Forelimb muscle (tissue), 1 donor: ENCODE measurements at regions not wholly inside any gene's neighbourhood (a gene's known extent, or its start where the extent isn't known, plus 50 kb on each side); places are given as distances from the start of the nearest gene placed in this dataset.

ENCODE experiments used
- DNase-seq: peaks from one replicate; pipeline ENCODE4 v3.0.0-alpha.2; 2013; ENCODE audit warnings: low read depth

DNA sequence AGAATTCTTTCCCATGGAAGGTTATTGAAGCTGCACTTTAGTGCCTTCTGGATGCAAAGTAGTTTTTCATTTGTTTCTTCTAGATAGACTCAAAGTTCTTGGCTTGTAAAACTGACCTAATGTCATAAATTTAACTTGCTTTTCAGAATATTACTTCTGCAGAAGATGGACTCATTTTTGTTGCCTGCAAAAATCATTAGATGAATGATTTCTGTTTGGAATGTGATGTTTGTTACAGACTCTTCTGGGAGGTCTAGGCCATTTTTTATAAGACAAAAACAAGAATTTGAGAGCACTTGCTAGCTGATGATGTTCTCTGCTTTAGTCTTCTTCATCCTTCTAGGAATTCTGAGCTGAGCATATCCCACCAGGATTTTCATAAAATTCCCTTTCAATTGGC lies 308.6 kb upstream of the GIMD1 start:
- peak; percentile 29 for DNase-seq

DNA sequence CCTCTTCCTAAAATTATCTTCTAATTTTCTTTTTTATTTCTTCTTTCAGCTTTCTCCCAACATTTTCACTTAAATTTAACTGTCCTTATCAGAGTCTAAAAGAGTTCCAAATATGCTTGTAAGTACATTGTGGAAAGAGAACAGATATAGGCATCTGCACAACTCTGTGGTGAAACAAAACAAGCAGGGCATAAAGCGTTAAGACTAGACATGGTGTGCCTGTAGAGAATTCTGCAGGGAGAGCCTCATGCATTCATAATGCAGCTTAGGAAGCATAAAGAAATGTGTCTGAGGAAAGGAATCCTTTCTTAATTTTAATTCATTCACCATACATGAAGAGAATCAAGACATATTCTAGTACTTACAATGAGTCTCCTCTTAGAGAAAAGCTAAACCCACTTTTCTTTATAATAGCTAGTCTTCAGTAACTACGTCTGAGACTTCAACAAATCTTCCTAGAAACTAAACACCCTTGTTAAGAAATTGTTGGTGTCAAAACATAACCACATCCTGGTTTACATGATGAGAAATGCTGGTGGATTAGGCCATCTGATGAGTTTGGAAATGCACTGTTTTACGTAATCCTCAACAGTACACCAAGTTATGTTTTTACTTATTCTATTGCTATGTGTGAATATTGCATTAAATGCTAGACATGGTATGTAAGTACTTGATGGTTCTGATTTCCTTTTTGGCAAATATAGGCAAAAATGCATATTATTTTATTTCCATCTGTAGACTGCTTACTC lies 307.8 kb upstream of the GIMD1 start:
- no peak for DNase-seq

DNA sequence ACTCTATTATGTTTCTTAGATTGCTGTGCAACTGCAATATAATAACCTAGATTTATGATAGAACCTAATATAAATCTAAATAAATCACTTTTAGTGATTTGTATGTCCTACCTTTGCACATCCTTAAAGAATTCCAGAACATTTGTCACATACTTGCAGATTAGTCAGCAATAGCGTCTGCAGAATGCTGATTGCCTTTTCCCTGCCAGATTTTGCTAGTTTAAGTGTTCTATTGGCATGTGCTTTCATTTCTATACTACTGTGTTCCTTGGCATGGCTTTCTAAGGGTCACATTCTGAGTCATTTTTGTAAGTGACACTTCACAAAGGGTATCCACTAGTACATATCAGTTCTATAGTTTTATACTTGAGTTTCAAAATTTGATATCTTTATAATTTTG lies 303.1 kb upstream of the GIMD1 start:
- no peak for DNase-seq

DNA sequence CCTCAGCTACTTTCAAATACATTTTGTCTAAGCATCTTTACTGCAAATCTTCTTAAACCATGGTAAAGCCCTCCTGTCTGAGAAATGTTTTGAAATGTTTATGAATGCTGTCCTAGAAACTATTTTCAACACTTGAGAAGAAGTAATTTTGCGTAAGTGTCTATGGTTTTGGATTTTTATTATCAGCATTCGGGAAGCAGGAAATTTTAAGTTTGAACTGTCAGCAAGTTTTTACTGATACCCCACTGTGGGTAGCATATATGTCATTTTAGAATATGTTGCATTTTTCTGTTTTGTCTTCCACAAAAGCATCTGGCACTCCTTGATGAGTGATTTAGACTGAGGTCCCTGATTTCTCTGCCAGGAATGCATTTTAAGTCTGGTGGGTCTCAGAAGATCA lies 302.4 kb upstream of the GIMD1 start:
- no peak for DNase-seq

DNA sequence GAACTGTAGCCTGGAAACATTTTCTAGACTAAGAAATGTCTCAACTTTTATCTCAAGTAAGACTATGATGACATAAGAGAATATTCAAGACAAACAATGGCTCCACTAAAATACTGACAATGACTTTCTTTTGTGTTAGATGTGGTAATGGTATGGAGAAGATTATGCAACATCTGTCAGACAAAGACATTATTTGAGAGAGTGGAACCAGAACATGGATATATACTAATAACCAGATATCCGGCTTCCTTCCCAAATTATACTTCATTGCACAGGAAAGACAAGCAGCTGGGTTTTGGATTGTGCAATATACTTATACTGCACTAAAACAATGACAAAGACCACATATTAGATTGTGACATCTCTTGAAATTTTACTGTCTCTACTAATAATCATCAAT lies 290.8 kb upstream of the GIMD1 start:
- DNase-seq: no peak

DNA sequence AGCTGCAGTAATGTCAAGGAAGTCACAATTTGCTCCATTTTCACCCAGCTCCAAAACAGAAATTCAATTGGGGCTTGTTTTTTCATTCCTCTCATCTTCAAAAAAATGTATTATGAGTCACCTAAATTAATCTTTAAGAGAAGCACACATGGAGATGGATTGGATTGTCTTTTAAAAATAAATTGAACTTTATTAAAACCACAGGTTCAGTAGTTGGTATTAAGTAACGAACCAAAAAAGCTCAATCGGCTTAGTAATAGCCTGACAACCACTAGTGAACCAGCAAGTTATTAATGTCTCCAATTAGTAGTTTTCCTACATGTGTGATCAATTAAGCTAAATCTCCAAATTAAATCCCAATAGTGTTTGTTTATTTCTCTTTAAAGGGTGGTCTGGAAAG lies 283.5 kb upstream of the GIMD1 start:
- no peak for DNase-seq

DNA sequence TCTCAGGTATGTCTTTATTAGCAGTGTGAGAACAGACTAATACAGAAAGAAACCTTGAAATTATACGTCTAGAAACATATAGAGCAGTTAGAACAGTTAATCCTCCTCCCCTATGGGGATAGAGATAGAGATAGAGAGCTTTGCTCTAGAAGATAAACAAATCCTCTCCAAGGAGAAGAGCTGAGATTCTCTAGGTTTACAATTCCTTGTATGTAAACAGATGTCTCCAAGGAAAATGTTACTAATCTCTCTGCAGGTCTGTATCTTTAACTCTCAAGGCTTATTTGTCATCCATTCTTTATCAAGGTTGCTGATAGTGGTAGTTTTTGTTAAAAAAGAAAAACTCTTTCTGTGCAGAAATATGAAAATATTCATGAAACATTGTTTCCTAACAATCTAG lies 282.1 kb upstream of the GIMD1 start:
- DNase-seq: no peak

DNA sequence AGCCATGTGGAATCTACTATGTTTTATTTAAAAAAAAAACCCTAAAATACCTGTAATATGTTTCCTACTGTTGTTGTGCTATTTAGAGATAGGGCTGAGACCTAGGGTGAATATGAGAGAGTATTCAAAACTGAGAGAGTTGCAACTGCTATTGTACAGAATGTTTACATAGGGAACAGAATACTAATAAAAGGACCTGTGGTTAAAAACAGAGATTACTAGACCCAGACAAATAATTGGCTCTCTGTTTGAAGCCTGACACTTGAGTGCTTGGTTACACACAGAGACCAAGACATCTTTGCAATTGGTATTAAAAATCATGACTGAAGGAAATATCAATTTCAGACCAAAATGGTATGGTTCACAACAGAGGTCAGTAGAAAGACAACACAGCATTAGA lies 278.9 kb upstream of the GIMD1 start:
- no peak for DNase-seq

DNA sequence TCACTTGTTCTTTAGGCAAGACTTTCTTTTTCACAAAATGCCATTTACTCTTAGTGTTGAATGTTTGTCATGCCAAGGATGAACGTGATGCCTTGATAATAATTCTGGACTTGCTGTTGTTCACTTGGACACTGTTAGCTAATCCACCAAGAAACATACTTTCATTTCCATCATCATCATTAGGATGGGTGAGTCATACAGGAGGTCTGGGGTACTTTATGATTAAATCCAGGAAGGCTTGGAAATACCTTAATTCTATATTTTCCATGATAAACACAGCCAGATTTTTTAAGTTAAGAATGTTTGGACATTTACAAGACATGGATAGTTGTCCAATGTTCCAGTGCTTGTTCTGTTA lies 260.7 kb upstream of the GIMD1 start:
- no peak for DNase-seq

DNA sequence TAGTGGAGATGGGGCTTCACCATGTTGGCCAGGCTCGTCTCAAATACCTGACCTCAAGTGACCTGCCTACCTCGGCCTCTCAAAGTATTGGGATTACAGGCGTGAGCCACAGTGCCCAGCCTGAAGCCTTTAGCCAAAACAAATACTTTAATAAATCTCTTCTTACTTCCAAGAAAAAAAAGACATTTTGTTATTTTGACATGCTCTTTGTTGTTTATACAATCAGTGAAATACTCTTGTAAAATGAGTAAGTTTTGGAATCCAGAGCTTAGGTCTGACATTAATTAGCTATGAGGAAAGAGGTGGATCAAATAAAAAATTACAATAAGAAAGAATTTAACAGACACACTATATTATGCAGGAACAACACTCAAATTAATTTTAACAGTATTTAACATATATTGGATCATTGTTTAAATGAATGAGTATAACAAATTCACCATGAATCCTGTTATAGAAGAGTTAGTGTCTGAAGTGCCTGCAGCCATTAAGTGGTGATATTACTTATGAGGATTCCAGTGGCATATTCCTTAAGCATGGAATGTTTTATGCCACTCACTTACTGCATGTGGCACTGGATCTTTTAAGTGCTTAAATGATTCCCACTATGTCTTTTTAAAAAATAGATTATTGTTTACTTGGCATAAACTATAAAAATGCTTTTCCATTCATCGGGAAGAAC lies 260.1 kb upstream of the GIMD1 start:
- DNase-seq: no peak

DNA sequence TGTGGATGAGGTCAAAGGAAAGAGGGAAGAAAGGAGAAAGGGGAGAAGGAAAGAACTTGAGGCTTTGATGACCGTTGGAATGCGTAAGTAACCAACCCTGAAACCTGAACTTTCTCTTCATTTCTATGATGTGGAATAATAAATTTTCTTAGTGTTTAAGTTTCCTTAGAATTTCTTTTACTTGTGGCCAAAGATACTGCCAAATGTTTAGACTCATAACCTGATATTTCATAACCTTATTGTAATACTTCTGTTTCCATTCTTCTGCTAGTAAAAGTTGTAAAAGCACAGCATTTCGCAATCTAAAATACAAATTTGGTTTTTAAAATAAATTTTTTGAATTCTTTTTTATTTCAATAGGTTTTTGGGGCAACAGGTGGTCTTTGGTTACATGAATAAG lies 258.5 kb upstream of the GIMD1 start:
- DNase-seq: no peak

DNA sequence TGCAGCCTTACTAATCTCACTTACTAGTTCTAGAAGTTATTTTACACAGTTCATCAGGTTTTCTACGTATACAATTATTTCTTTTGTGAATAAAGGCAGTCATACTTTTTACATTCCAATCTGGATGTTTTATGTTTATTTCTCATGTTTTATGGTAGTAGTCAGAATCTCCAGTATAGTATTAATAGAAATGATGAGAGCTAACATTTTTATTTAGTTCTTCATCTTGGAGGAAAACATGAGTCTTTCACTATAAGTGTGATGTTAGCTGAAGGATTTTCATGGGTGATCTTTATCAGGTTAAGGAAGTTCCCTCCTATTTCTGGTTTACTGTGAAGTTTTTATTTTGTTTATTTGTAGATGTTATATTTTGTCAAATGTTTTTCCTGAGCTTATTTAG lies 256.1 kb upstream of the GIMD1 start:
- no peak for DNase-seq

DNA sequence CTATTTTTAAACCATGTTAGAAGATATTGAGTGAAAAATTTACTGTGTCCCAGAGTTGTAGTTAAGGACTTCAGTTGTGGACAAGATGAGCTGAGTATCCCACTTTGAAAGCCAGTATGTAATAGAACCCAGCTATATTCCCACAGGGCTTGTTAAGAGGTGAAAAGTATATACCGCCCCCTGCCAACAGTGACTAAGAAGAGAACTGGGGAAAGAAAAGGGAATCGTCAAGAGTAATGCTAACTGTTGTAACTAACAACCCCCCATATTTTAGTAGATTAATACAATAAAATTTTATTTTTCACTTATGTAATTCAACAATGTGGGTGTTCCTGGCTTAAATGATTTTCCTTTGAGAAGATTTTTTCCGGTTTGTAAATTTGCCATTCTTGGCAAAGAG lies 250.4 kb upstream of the GIMD1 start:
- DNase-seq: no peak

DNA sequence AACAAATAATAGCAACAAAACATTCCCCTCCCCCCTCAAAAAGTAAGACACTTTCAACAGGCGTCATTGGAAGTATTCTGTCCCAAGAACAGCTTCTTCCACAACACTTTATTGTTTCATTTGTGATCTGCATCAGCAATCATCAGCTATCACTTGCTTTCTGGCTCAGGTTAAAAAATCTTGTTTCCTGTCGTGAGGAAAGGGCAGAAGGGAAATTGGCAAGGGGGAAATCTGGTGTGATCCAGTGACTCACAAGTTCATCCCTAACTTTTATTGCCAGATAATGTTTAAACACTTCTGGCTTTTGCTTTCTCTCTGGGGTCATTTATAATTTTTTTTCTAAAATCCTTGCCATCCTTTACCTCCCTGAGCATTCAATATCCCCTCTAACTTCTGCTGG lies 247.4 kb upstream of the GIMD1 start:
- DNase-seq: no peak

DNA sequence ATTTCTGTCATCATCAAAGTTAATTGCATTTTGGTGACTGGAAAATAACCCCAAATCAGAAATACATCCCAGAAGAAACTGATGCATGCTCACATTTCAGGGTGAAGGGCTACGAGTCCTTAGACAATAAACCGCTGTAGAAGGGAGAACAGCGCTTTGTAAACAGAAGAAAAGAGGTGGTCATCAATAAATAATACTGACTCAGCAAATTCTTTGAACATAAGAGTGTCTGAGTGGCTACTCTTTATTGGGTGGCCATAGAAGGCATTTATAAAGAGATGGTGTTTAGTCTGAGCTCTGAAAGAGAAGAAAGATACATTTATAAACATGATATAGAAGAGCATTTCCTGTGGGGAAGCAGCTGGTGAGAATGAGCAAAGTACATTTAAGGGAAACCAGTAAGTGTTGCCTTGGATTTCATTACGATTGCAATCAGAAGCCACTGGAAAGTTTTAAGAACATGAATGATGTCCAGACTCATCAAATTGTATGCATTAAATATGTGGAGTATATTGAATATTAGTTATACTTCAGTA lies 246.9 kb upstream of the GIMD1 start:
- DNase-seq: no peak

DNA sequence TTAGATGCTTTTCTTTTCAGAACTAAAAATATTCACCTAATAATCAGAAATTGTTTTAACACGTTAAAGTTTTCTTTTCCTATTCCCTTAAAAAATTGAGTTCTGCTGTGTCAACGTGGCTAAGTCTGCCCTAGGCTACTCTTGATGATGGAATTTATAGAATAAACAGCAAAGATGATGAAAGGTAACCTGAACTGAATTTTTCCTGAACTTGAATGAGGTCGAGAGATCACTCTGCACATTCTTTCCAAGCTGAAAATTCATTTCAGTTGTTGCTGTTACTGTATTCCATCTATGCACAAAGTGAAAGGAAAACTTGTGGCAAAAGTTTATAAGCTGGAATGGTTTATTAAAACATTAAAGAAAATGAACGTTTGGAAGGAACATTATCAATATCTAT lies 245.9 kb upstream of the GIMD1 start:
- no peak for DNase-seq

DNA sequence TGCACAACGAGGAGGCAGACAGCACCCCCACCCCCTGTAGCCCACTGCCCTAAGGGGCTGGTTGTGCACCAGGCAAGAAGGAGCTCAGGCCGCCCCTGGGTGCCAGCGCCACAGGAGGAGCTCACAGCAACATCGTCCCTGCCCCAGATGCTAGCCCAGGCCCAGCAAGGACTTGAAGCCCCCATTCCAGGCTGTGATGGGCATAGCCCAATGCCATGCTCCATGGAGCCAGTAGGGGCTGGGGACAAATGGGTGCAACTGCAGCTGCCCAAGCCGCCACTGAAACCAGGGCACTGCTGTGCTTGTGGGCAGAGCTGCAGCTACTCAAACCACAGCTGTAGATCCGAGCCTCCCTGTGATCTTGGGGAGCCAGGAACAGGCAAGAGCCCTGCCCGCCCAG lies 241.3 kb upstream of the GIMD1 start:
- DNase-seq: no peak

DNA sequence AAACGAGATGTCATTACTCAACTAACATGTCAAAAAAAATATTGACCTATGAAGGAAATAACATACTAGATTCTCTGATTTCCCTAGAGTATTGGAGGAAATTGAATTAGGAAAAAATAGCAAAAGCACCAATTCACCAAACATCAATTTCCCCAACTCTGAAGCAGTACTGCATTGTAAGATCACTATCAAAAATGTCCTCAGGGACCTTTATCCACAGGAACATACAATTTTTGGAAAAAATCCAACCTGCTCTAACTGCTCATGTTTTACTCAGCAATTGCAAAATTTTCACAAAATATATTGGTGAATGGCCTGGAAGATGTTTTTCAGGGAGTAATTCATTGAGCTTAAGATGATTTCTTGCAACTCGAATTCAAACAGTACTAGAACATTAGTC lies 239.0 kb upstream of the GIMD1 start:
- DNase-seq: no peak

DNA sequence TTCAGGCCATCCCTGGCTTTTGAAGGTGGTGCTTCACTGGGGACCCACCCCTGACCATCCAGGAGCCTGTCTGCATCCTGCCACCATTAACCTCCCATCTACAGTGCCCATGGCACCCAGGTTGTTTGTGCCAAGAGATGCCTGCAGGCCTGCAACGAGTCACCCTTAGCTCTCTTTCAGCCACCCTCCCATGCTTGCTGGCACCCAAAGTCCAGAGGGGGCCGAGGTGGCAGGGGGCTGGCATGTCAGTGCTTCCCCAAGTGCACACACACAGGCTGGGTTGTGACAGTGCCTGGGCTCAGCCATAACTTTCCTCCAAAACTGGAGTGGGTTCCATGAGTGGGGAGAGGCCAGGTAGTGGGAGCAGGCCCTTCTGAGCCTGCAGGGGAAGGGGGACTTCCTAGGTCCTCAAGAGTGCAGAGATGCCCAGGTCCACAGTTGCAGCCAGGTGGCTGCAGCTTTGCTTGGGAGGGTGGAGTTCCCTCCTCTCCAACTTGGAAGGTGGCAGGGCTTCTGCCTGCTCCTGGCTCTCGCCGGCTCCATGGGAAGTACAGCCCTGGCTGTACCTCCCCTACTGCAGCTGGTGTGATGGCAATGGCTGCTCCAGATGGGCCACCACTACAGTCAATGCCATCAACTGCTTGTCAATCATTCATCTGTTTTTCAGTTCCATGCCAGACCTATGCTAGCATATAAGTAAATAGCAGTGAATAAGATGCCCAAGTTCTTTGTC lies 235.9 kb upstream of the GIMD1 start:
- no peak for DNase-seq

DNA sequence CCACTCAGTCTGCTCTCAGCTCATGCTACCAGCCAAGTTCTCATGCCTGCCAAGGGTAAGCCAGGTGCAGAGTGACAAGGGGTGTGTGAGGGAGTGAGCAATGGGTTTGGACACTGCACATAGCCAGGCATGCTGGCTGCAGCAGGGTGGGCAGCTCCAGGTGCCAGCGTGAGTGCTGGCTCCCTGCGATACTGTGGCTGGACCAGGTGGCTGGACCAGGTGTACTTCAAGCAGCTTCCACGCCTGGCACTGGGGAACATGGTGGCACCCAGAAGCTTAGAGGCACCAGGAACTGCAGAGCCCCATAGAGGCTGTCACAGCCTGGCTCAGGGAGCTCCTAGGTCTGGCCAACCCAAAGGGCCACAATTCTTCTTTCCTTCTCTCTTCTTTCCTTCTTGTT lies 234.9 kb upstream of the GIMD1 start:
- DNase-seq: no peak

DNA sequence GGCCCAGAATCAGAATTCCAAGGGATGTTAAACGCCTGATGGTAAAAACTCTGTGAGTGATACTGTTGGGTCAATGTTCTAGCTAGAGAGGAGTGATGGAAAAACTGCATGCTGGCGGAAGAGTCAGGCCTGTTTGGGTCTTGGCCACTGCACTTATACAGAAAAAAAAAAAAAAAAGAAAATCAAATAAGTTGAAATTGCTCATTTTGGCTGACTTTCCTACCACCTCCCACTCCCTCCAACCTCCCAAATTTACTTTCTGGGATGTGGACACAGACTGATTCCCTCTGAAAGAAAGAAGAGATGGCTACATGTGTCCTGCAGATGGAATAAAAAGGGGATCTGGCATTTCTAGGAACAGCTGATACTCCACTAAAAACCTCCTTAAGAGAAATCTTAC lies 234.1 kb upstream of the GIMD1 start:
- DNase-seq: peak; percentile 72

DNA sequence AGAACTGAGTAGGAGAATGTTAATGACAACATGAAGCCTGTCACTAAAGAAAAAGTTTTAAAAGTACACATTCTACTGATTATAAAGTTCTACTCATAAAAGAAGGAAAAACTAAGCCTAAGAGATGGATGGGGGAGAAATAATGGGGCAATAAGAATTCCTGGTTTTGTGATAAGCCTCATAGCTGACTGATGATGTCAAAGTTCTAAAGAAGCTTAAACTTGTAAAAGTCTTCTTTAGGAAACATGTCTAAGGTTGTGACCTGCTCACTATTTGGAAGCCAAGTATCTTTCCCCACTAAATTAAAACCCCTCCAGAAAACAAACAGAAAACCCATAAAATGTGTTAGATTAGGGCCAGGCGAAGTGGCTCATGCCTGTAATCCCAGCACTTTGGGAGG lies 232.9 kb upstream of the GIMD1 start:
- DNase-seq: no peak

DNA sequence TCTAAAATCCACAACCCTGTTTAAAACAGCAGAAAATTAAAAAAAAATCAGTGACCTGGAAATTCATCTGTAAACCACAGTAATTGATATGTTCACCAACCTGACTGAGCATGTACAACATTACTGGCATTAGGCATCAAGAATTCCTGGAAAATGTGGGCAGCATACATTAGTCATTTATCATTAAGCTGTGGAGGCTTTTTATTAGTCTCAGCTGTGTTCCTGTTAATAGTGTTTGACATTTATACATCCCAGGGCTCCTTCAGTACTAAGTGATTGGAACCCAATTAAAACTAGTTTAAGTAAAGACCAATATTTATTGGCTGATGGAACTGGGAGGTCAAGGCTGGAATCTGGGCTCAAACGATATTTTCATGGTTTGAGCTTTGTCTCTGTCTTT lies 227.3 kb upstream of the GIMD1 start:
- no peak for DNase-seq
